ENCODE measurements at regions not wholly inside any gene's neighbourhood (a gene's known extent, or its start where the extent isn't known, plus 50 kb on each side); places are given as distances from the start of the nearest gene placed in this dataset.

- Histone ChIP-seq H3K27ac (ENCODE audit: low read depth in 2 of 2, low read length in 2 of 2) (no peak overlapping the region), H3K4me3 (ENCODE audit: low read length in 3 of 3) (no peak overlapping the region), H3K9ac (ENCODE audit: low read length in 3 of 3) (no peak overlapping the region), H3K36me3 (ENCODE audit: control insufficient read depth in 2 of 3, insufficient read depth in 3 of 3, low read length in 3 of 3) (no peaks in the 10 kb centered on the region), H3K27me3 (ENCODE audit: control insufficient read depth, insufficient read depth, low read length) (no peaks in the 10 kb centered on the region), H3K9me3 (ENCODE audit: control insufficient read depth in 2 of 3, insufficient read depth in 1 of 3, low read length in 3 of 3) (peaks cover 0 to 2% (median 0%) of the 10 kb centered on the region in 3 donors), H3K4me1 (ENCODE audit: control insufficient read depth in 2 of 3, insufficient read depth in 2 of 3, low read depth in 1 of 3, low read length in 3 of 3) (no peaks in the 10 kb centered on the region)
- FAIRE-seq (no peak), DNase-seq (peak in 1 of 5 donors; percentile 0)
- no peak for TF ChIP-seq CTCF (IDR thresholded peaks at IDR 0.05; ENCODE audit: borderline replicate concordance, extremely low read depth, insufficient read depth)
- intact Hi-C loops (cut with DNase I), result no loop called here
Observed at GRCh38 chr5:127153031-127153430, 79.7 kb upstream of the C5orf63 start.

- H3K27ac ChIP-seq (ENCODE audit: low read depth in 2 of 2, low read length in 2 of 2), result no peak overlapping the region
- no peak overlapping the region for H3K9ac ChIP-seq (ENCODE audit: low read length in 3 of 3)
- intact Hi-C loops (cut with DNase I), result no loop called here
- no peaks in the 10 kb centered on the region for H3K36me3 ChIP-seq (ENCODE audit: control insufficient read depth in 2 of 3, insufficient read depth in 3 of 3, low read length in 3 of 3)
- FAIRE-seq (no peak), DNase-seq (no peak)
- H3K27me3 ChIP-seq (ENCODE audit: control insufficient read depth, insufficient read depth, low read length), result no peaks in the 10 kb centered on the region
- peaks cover 0 to 2% (median 0%) of the 10 kb centered on the region in 3 donors for H3K9me3 ChIP-seq (ENCODE audit: control insufficient read depth in 2 of 3, insufficient read depth in 1 of 3, low read length in 3 of 3)
- no peak overlapping the region for H3K4me3 ChIP-seq (ENCODE audit: low read length in 3 of 3)
- no peaks in the 10 kb centered on the region for H3K4me1 ChIP-seq (ENCODE audit: control insufficient read depth in 2 of 3, insufficient read depth in 2 of 3, low read depth in 1 of 3, low read length in 3 of 3)
- no peak for TF ChIP-seq CTCF (IDR thresholded peaks at IDR 0.05; ENCODE audit: borderline replicate concordance, extremely low read depth, insufficient read depth)
Observed at GRCh38 chr5:127153521-127153920, 80.2 kb upstream of the C5orf63 start.

- intact Hi-C loops (cut with DNase I), result no loop called here
- no peak overlapping the region for H3K4me3 ChIP-seq (ENCODE audit: low read length in 3 of 3)
- H3K36me3 ChIP-seq (ENCODE audit: control insufficient read depth in 2 of 3, insufficient read depth in 3 of 3, low read length in 3 of 3), result no peaks in the 10 kb centered on the region
- no peak overlapping the region for H3K9ac ChIP-seq (ENCODE audit: low read length in 3 of 3)
- H3K27ac ChIP-seq (ENCODE audit: low read depth in 2 of 2, low read length in 2 of 2), result no peak overlapping the region
- TF ChIP-seq CTCF (IDR thresholded peaks at IDR 0.05; ENCODE audit: borderline replicate concordance, extremely low read depth, insufficient read depth), result no peak
- H3K4me1 ChIP-seq (ENCODE audit: control insufficient read depth in 2 of 3, insufficient read depth in 2 of 3, low read depth in 1 of 3, low read length in 3 of 3), result no peaks in the 10 kb centered on the region
- FAIRE-seq (no peak), DNase-seq (no peak)
- H3K9me3 ChIP-seq (ENCODE audit: control insufficient read depth in 2 of 3, insufficient read depth in 1 of 3, low read length in 3 of 3), result peaks cover 0 to 3% (median 2%) of the 10 kb centered on the region in 3 donors
- H3K27me3 ChIP-seq (ENCODE audit: control insufficient read depth, insufficient read depth, low read length), result no peaks in the 10 kb centered on the region
Observed at GRCh38 chr5:127163750-127164149, 90.4 kb upstream of the C5orf63 start.

- FAIRE-seq (no peak), DNase-seq (no peak)
- Histone ChIP-seq H3K36me3 (ENCODE audit: control insufficient read depth in 2 of 3, insufficient read depth in 3 of 3, low read length in 3 of 3) (no peaks in the 10 kb centered on the region), H3K4me3 (ENCODE audit: low read length in 3 of 3) (no peak overlapping the region), H3K27ac (ENCODE audit: low read depth in 2 of 2, low read length in 2 of 2) (no peak overlapping the region), H3K4me1 (ENCODE audit: control insufficient read depth in 2 of 3, insufficient read depth in 2 of 3, low read depth in 1 of 3, low read length in 3 of 3) (no peaks in the 10 kb centered on the region), H3K27me3 (ENCODE audit: control insufficient read depth, insufficient read depth, low read length) (no peaks in the 10 kb centered on the region), H3K9me3 (ENCODE audit: control insufficient read depth in 2 of 3, insufficient read depth in 1 of 3, low read length in 3 of 3) (peaks cover 0 to 3% (median 0%) of the 10 kb centered on the region in 3 donors), H3K9ac (ENCODE audit: low read length in 3 of 3) (no peak overlapping the region)
- TF ChIP-seq CTCF (IDR thresholded peaks at IDR 0.05; ENCODE audit: borderline replicate concordance, extremely low read depth, insufficient read depth), result no peak
- intact Hi-C loops (cut with DNase I), result no loop called here
Observed at GRCh38 chr5:127170918-127171600, 97.8 kb upstream of the C5orf63 start.

Measured in kidney (tissue), 13 donors.